ENCODE measurements at regions not wholly inside any gene's neighbourhood (a gene's known extent, or its start where the extent isn't known, plus 50 kb on each side); places are given as distances from the start of the nearest gene placed in this dataset.

DNA sequence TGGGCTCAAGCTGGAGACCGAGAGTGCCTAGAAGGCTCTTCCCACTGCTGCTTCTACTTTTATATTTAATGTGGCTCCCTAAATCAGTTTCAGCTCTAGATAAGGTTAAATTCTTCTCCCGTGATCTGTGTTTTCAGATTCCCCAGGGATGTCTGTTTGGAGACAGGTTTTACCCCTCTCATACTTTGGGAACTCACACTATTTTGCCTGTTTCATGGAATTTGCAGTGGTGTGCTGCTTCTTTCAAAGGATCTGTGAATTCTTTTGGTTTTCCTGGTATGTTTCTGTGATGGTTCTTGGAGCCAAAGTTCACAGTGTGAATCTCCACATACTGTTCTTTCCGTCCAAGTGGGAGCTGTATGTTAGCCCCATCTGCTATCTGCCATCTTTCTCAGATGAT lies 238.3 kb upstream of the SLITRK3 start:
- ChIA-PET CTCF (no interaction called here), POLR2A (no interaction called here)
- Mint-ChIP-seq H3K27ac (no peak overlapping the region), H3K27me3 (ENCODE audit: low read depth) (no peaks in the 10 kb centered on the region), H3K4me1 (ENCODE audit: low read depth) (no peaks in the 10 kb centered on the region), H3K4me3 (no peak overlapping the region), H3K36me3 (ENCODE audit: low read depth) (no peaks in the 10 kb centered on the region), H3K9me3 (ENCODE audit: insufficient read depth) (peaks cover 24% of the 10 kb centered on the region)
- DNase-seq (no peak), ATAC-seq (no peak)

- ChIA-PET CTCF (no interaction called here), POLR2A (no interaction called here)
- DNase-seq, result no peak
- Mint-ChIP-seq H3K36me3 (ENCODE audit: low read depth) (no peaks in the 10 kb centered on the region), H3K4me1 (ENCODE audit: low read depth) (no peaks in the 10 kb centered on the region), H3K27ac (no peak overlapping the region), H3K4me3 (no peak overlapping the region), H3K9me3 (ENCODE audit: insufficient read depth) (peaks cover 15% of the 10 kb centered on the region), H3K27me3 (ENCODE audit: low read depth) (no peaks in the 10 kb centered on the region)
- ATAC-seq, result no peak
These were observed 210.2 kb upstream of the SLITRK3 start for GRCh38 chr3:165406425-165406824.

DNA sequence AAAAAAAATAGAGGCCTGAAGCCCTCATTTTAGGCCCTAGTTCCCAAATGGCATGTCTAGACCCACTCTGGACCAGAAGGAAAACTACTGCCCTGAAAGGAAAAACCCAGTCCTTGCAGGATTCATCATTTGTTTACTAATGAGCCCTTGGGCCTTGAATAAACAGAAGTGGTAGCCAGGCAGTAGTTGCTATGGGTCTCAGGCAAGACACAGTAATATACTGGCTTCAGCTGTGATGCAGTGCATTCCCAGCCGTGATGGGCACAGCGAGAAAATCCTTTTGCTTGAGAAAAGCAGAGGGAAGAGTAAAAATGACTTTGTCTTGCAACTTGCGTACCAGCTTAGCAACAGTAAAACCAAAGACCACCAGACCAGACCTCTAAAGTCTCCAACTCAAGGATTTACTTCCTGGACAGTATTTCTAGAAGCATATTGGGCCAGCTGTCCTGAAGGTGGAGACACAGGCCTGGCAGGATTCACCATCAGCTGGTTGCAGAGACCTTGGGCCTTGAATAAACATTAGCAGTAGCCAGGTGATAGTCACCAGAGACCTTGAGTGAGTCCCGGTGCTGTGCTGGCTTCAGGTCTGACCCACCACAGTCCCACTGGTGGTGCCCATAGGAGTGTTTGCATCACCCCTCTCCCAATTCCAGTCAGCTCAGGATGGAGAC lies 208.3 kb upstream of the SLITRK3 start:
- H3K36me3 Mint-ChIP-seq (ENCODE audit: low read depth), result no peaks in the 10 kb centered on the region
- no peak overlapping the region for H3K27ac Mint-ChIP-seq
- peaks cover 15% of the 10 kb centered on the region for H3K9me3 Mint-ChIP-seq (ENCODE audit: insufficient read depth)
- no peaks in the 10 kb centered on the region for H3K27me3 Mint-ChIP-seq (ENCODE audit: low read depth)
- ChIA-PET POLR2A (no interaction called here), CTCF (no interaction called here)
- no peaks in the 10 kb centered on the region for H3K4me1 Mint-ChIP-seq (ENCODE audit: low read depth)
- ATAC-seq (no peak), DNase-seq (no peak)
- no peak overlapping the region for H3K4me3 Mint-ChIP-seq

DNA sequence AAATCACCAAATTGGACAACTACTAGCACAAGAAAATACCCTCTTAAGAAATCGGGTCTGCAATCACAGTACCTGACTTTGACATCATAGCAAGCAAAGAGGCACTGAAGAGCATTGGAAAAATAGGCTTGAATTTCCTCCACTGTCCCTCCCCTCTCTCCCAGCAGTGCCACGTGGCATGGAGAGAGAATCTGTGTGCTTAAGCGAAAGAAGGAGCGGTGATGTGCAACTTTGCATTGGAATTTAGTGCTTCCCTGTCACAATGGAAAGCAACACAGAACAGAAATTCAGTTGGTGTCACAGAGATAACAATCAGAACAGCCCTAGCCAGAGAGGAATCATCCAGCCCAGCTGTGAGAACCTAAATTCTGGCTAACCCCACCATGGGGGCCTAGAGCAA lies 207.5 kb upstream of the SLITRK3 start:
- ChIA-PET CTCF (no interaction called here), POLR2A (no interaction called here)
- ATAC-seq (no peak), DNase-seq (no peak)
- Mint-ChIP-seq H3K9me3 (ENCODE audit: insufficient read depth) (peaks cover 15% of the 10 kb centered on the region), H3K36me3 (ENCODE audit: low read depth) (no peaks in the 10 kb centered on the region), H3K4me1 (ENCODE audit: low read depth) (no peaks in the 10 kb centered on the region), H3K4me3 (no peak overlapping the region), H3K27ac (no peak overlapping the region), H3K27me3 (ENCODE audit: low read depth) (no peaks in the 10 kb centered on the region)

GRCh38 chr3:165395188-165395587 lies 199.0 kb upstream of the SLITRK3 start:
- DNase-seq, result no peak
- Mint-ChIP-seq H3K27me3 (ENCODE audit: low read depth) (no peaks in the 10 kb centered on the region), H3K27ac (no peak overlapping the region), H3K4me3 (no peak overlapping the region), H3K4me1 (ENCODE audit: low read depth) (no peaks in the 10 kb centered on the region), H3K9me3 (ENCODE audit: insufficient read depth) (peaks cover 4% of the 10 kb centered on the region), H3K36me3 (ENCODE audit: low read depth) (no peaks in the 10 kb centered on the region)
- POLR2A ChIA-PET, result no interaction called here
- CTCF ChIA-PET, result no interaction called here
- ATAC-seq, result no peak

DNA sequence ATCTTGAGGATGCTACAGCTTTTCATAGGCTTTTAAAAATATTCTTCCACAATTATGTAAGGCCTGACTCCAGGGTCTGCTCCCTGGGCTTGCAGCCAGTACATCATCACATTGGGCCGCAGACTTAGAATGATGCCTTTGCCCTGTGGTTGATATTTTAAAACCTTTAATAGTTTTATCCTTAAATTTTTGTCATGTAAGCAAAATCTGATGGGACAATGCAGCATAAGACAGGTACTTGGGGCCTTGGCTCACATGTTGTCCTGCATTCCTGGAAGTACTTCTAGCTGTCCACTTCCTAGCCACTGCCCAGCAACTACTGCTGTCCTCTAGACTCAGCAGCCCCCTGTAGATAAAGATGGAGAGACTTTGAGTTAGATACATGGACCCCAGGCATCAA lies 197.3 kb upstream of the SLITRK3 start:
- no peak overlapping the region for H3K27ac Mint-ChIP-seq
- ATAC-seq, result no peak
- ChIA-PET CTCF (no interaction called here), POLR2A (no interaction called here)
- H3K9me3 Mint-ChIP-seq (ENCODE audit: insufficient read depth), result peaks cover 9% of the 10 kb centered on the region
- H3K4me3 Mint-ChIP-seq, result no peak overlapping the region
- H3K36me3 Mint-ChIP-seq (ENCODE audit: low read depth), result no peaks in the 10 kb centered on the region
- no peak for DNase-seq
- H3K27me3 Mint-ChIP-seq (ENCODE audit: low read depth), result no peaks in the 10 kb centered on the region
- H3K4me1 Mint-ChIP-seq (ENCODE audit: low read depth), result no peaks in the 10 kb centered on the region

GRCh38 chr3:165390166-165390565 lies 194.0 kb upstream of the SLITRK3 start:
- ATAC-seq, result no peak
- Mint-ChIP-seq H3K4me3 (no peak overlapping the region), H3K9me3 (ENCODE audit: insufficient read depth) (peaks cover 6% of the 10 kb centered on the region), H3K4me1 (ENCODE audit: low read depth) (no peaks in the 10 kb centered on the region), H3K27ac (no peak overlapping the region), H3K36me3 (ENCODE audit: low read depth) (no peaks in the 10 kb centered on the region), H3K27me3 (ENCODE audit: low read depth) (no peaks in the 10 kb centered on the region)
- ChIA-PET CTCF (no interaction called here), POLR2A (no interaction called here)
- DNase-seq, result no peak

DNA sequence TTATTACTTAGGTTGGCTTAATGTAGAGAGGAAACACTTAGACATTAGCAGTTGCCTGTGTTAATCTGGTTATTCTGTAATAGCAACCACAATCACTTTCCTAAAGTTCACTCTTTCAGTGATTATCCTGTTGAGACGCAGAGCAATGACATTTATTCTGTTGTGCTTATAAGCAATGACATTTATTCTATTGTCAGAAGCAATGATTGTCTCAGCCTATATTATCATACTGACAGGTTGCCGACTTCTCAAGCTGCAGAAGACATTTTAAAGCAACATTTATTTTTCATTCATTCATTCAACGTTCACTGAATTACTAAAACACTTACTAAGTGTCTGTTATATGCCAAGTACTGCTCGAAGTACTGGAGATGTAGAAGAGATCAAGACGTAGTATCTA lies 193.5 kb upstream of the SLITRK3 start:
- Mint-ChIP-seq H3K27me3 (ENCODE audit: low read depth) (no peaks in the 10 kb centered on the region), H3K4me1 (ENCODE audit: low read depth) (no peaks in the 10 kb centered on the region), H3K36me3 (ENCODE audit: low read depth) (no peaks in the 10 kb centered on the region), H3K27ac (no peak overlapping the region), H3K4me3 (no peak overlapping the region), H3K9me3 (ENCODE audit: insufficient read depth) (peaks cover 6% of the 10 kb centered on the region)
- ChIA-PET POLR2A (no interaction called here), CTCF (no interaction called here)
- ATAC-seq (no peak), DNase-seq (no peak)

DNA sequence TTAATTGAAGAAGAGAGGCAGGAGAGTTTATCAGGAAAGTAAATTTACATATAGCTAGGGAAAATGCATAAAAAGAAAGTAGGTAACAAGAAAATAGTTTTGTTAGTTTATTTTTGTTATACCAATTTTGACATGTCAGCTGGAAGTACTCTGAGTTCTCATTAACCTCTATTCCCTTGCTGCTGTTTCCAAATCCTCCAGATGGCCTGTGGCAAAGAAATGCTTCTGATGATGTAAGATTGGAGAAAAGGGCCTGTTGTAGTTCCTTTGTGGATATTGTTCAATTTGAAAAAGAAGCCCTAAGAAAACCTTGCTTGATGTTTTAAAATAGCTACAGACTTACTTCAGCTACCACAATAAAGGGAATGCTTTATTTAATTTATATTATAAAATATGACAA lies 192.9 kb upstream of the SLITRK3 start:
- ATAC-seq (no peak), DNase-seq (no peak)
- Mint-ChIP-seq H3K36me3 (ENCODE audit: low read depth) (no peaks in the 10 kb centered on the region), H3K4me1 (ENCODE audit: low read depth) (no peaks in the 10 kb centered on the region), H3K27ac (no peak overlapping the region), H3K4me3 (no peak overlapping the region), H3K9me3 (ENCODE audit: insufficient read depth) (peaks cover 6% of the 10 kb centered on the region), H3K27me3 (ENCODE audit: low read depth) (no peaks in the 10 kb centered on the region)
- ChIA-PET POLR2A (no interaction called here), CTCF (no interaction called here)

DNA sequence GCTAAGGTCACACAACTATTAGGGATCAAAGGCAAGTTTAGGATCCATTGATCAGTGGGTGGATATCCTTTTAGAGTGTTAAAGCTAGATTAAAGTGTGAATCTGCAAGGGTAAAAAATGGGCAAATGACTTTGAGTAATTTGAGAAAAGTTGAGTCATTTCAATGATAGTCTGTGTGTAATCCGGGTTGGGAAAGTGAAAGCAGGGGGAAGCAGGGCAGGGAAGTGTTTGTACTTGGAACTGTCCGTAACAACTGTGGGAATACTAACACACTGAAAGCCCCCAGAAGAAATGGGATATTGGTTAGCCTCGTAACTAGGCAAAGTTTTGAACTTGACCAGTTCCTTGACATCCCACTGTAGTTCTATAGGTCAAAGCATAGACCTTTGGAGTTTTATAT lies 187.2 kb upstream of the SLITRK3 start:
- ATAC-seq, result no peak
- CTCF ChIA-PET, result no interaction called here
- Mint-ChIP-seq H3K27me3 (ENCODE audit: low read depth) (no peaks in the 10 kb centered on the region), H3K9me3 (ENCODE audit: insufficient read depth) (peaks cover 9% of the 10 kb centered on the region), H3K36me3 (ENCODE audit: low read depth) (no peaks in the 10 kb centered on the region), H3K27ac (no peak overlapping the region), H3K4me1 (ENCODE audit: low read depth) (no peaks in the 10 kb centered on the region), H3K4me3 (no peak overlapping the region)
- POLR2A ChIA-PET, result no interaction called here
- no peak for DNase-seq

- Mint-ChIP-seq H3K27me3 (ENCODE audit: low read depth) (no peaks in the 10 kb centered on the region), H3K27ac (no peak overlapping the region), H3K4me3 (no peak overlapping the region), H3K4me1 (ENCODE audit: low read depth) (no peaks in the 10 kb centered on the region), H3K9me3 (ENCODE audit: insufficient read depth) (peaks cover 9% of the 10 kb centered on the region), H3K36me3 (ENCODE audit: low read depth) (no peaks in the 10 kb centered on the region)
- DNase-seq (no peak), ATAC-seq (no peak)
- POLR2A ChIA-PET, result no interaction called here
- CTCF ChIA-PET, result no interaction called here
These were observed 186.5 kb upstream of the SLITRK3 start for GRCh38 chr3:165382672-165383071.

- POLR2A ChIA-PET, result no interaction called here
- H3K9me3 Mint-ChIP-seq (ENCODE audit: insufficient read depth), result peaks cover 9% of the 10 kb centered on the region
- H3K36me3 Mint-ChIP-seq (ENCODE audit: low read depth), result no peaks in the 10 kb centered on the region
- H3K27ac Mint-ChIP-seq, result no peak overlapping the region
- ATAC-seq, result no peak
- CTCF ChIA-PET, result no interaction called here
- no peaks in the 10 kb centered on the region for H3K4me1 Mint-ChIP-seq (ENCODE audit: low read depth)
- no peak for DNase-seq
- H3K4me3 Mint-ChIP-seq, result no peak overlapping the region
- H3K27me3 Mint-ChIP-seq (ENCODE audit: low read depth), result no peaks in the 10 kb centered on the region
These were observed 182.6 kb upstream of the SLITRK3 start for GRCh38 chr3:165378761-165379160.

DNA sequence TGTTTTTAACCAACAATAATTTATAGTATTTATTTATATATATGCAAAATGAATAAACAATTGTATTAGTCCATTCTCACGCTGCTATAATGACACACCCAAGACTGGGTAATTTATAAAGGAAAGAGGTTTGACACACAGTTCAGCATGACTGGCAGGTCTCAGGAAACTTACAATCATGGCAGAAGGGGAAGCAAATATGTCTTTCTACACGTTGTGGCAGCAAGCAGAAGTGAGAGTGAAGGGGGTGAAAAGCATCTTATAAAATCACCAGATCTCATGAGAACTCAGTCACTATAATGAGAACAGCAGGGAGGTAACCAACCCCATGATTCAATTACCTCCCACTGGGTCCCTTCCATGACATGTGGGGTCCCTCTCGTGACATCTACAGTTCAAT lies 162.8 kb upstream of the SLITRK3 start:
- Mint-ChIP-seq H3K27ac (no peak overlapping the region), H3K4me3 (no peak overlapping the region), H3K36me3 (ENCODE audit: low read depth) (no peaks in the 10 kb centered on the region), H3K9me3 (ENCODE audit: insufficient read depth) (peaks cover 13% of the 10 kb centered on the region), H3K27me3 (ENCODE audit: low read depth) (no peaks in the 10 kb centered on the region), H3K4me1 (ENCODE audit: low read depth) (no peaks in the 10 kb centered on the region)
- no peak for ATAC-seq
- DNase-seq, result no peak
- ChIA-PET POLR2A (no interaction called here), CTCF (no interaction called here)

All from activated CD8-positive, alpha-beta T cell treated with anti-CD3 and anti-CD28 coated beads, Interleukin-2, amount 10 ng/mL, durations not matched to agents 7 days and 5 days (primary cell).